ENCODE measurements at regions not wholly inside any gene's neighbourhood (a gene's known extent, or its start where the extent isn't known, plus 50 kb on each side); places are given as distances from the start of the nearest gene placed in this dataset.

DNA sequence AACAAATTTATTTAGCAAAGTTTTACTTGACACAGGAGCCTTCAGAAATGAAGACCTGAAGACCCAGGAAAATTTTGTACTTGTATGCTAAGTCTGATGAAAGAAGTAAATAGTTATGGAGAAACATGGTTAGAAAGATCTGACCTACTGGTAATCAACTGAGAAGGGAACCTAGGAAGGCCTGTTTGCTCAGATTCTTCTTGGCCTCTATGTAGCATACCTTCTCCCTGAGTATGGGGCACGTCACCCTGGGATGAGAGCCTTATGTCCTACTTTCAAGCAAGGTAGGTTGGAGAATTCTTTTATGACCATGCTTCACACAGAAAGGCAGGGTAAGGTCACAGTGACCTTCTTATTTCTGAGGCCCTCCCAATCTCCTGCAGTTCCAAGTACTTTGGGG is 178.6 kb upstream of the CREB1 start:
- TF ChIP-seq GABPA (IDR thresholded peaks at IDR 0.05; ENCODE audit: low read depth) (no peak), SPI1 (IDR thresholded peaks at IDR 0.05; ENCODE audit: borderline replicate concordance, low read depth) (no peak), POLR2AphosphoS5 (IDR thresholded peaks at IDR 0.05; ENCODE audit: low read depth) (no peak)
- TF ChIP-seq, protein P1, sequence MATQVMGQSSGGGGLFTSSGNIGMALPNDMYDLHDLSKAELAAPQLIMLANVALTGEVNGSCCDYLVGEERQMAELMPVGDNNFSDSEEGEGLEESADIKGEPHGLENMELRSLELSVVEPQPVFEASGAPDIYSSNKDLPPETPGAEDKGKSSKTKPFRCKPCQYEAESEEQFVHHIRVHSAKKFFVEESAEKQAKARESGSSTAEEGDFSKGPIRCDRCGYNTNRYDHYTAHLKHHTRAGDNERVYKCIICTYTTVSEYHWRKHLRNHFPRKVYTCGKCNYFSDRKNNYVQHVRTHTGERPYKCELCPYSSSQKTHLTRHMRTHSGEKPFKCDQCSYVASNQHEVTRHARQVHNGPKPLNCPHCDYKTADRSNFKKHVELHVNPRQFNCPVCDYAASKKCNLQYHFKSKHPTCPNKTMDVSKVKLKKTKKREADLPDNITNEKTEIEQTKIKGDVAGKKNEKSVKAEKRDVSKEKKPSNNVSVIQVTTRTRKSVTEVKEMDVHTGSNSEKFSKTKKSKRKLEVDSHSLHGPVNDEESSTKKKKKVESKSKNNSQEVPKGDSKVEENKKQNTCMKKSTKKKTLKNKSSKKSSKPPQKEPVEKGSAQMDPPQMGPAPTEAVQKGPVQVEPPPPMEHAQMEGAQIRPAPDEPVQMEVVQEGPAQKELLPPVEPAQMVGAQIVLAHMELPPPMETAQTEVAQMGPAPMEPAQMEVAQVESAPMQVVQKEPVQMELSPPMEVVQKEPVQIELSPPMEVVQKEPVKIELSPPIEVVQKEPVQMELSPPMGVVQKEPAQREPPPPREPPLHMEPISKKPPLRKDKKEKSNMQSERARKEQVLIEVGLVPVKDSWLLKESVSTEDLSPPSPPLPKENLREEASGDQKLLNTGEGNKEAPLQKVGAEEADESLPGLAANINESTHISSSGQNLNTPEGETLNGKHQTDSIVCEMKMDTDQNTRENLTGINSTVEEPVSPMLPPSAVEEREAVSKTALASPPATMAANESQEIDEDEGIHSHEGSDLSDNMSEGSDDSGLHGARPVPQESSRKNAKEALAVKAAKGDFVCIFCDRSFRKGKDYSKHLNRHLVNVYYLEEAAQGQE (IDR thresholded peaks at IDR 0.05; ENCODE audit: insufficient replicate concordance, low read depth), result no peak
- TF ChIP-seq, protein P2, sequence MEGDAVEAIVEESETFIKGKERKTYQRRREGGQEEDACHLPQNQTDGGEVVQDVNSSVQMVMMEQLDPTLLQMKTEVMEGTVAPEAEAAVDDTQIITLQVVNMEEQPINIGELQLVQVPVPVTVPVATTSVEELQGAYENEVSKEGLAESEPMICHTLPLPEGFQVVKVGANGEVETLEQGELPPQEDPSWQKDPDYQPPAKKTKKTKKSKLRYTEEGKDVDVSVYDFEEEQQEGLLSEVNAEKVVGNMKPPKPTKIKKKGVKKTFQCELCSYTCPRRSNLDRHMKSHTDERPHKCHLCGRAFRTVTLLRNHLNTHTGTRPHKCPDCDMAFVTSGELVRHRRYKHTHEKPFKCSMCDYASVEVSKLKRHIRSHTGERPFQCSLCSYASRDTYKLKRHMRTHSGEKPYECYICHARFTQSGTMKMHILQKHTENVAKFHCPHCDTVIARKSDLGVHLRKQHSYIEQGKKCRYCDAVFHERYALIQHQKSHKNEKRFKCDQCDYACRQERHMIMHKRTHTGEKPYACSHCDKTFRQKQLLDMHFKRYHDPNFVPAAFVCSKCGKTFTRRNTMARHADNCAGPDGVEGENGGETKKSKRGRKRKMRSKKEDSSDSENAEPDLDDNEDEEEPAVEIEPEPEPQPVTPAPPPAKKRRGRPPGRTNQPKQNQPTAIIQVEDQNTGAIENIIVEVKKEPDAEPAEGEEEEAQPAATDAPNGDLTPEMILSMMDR (IDR thresholded peaks at IDR 0.05; ENCODE audit: insufficient read depth, low read length), result no peak
- no peak overlapping the region for H3K4me3 ChIP-seq (replicated peaks; ENCODE audit: insufficient read depth, low read length)
- H3K27me3 ChIP-seq (ENCODE audit: insufficient read depth, poor library complexity, severe bottlenecking), result no peaks in the 10 kb centered on the region
- H3K27ac ChIP-seq (replicated peaks), result no peak overlapping the region
- DNase-seq (ENCODE audit: low read depth in 1 of 2, low spot score in 1 of 2), result no peak

DNA sequence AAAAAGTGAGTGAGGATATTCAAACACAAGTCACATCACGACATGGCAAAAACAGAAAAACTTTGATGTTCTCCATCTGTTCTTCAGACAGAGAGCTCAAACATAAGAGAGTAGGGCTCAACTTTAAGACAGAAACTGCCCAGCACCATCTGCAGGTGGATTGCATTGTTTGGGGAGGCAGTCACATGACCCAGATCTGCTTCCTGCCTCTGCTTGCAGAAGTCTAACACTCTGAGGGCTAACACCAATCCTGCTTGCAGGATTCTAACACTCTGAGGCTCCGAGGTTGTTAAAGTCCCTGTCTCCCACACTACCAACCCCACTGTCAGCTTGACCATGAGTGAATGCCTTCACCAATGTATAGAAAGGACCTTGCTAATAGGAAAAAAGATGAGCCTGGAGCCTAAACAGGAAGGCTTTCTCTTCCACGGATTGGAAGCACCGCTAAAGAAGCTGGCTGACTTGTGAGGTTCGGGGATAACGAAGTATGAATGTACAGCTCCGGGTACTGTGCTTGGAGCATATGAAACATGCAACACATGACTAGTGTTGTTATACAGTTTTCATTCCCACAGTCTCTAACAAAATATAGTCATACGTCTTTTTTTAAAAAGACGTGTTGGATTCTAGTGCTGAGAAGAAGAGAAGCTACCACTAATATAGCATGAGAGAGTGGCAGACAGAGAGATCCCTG is 176.6 kb upstream of the CREB1 start:
- H3K27ac ChIP-seq (replicated peaks), result no peak overlapping the region
- DNase-seq (ENCODE audit: low read depth in 1 of 2, low spot score in 1 of 2), result peak; percentile 4 to 57
- H3K4me3 ChIP-seq (replicated peaks; ENCODE audit: insufficient read depth, low read length), result no peak overlapping the region
- H3K27me3 ChIP-seq (ENCODE audit: insufficient read depth, poor library complexity, severe bottlenecking), result no peaks in the 10 kb centered on the region
- TF ChIP-seq SPI1 (IDR thresholded peaks at IDR 0.05; ENCODE audit: borderline replicate concordance, low read depth), result no peak
- TF ChIP-seq, protein P1 (IDR thresholded peaks at IDR 0.05; ENCODE audit: insufficient replicate concordance, low read depth), result no peak
- no peak for TF ChIP-seq POLR2AphosphoS5 (IDR thresholded peaks at IDR 0.05; ENCODE audit: low read depth)
- TF ChIP-seq GABPA (IDR thresholded peaks at IDR 0.05; ENCODE audit: low read depth), result no peak
- TF ChIP-seq, protein P2 (IDR thresholded peaks at IDR 0.05; ENCODE audit: insufficient read depth, low read length), result no peak

DNA sequence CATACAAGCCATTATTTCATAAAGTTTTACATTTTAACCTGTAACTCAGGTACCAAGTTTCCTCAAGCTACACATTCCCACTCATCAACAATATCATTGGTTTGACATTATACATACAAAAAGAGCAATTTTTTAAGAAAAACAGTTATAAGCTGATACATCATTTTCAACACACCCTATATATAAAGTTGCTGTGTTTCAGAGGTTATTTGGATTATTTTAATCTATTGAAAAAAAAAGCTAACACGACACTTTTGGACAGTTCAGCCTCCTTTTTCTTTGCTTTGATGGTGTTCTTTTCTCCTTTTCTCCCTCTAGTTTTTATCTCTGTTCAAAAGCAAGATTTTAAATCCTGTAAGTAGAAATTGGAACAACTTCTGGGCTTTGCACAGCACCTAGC is 175.9 kb upstream of the CREB1 start:
- TF ChIP-seq POLR2AphosphoS5 (IDR thresholded peaks at IDR 0.05; ENCODE audit: low read depth) (no peak), SPI1 (IDR thresholded peaks at IDR 0.05; ENCODE audit: borderline replicate concordance, low read depth) (no peak), GABPA (IDR thresholded peaks at IDR 0.05; ENCODE audit: low read depth) (no peak)
- TF ChIP-seq, protein P1 (IDR thresholded peaks at IDR 0.05; ENCODE audit: insufficient replicate concordance, low read depth), result no peak
- TF ChIP-seq, protein P2 (IDR thresholded peaks at IDR 0.05; ENCODE audit: insufficient read depth, low read length), result no peak
- Histone ChIP-seq H3K4me3 (replicated peaks; ENCODE audit: insufficient read depth, low read length) (no peak overlapping the region), H3K27ac (replicated peaks) (no peak overlapping the region), H3K27me3 (ENCODE audit: insufficient read depth, poor library complexity, severe bottlenecking) (no peaks in the 10 kb centered on the region)
- DNase-seq (ENCODE audit: low read depth in 1 of 2, low spot score in 1 of 2), result no peak

Measured in HL-60 (cell line).